Natural killer cell (primary cell): ENCODE measurements at regions not wholly inside any gene's neighbourhood (a gene's known extent, or its start where the extent isn't known, plus 50 kb on each side); places are given as distances from the start of the nearest gene placed in this dataset.
A peak's percentile ranks its signal among the peaks of the same experiment; 100 is the strongest.

Experiments used
- ATAC-seq, 3 donors: fragments of 150-1000 bp in 2 of 3; fragments of 200-7000 bp in 1 of 3; cut with Tn5 transposase; 1 replicate in 1 of 3; 2 replicates in 2 of 3; pipeline ENCODE4 v1.10.0; 2021; ENCODE audit warnings: mild to moderate bottlenecking in 2 of 3, moderate library complexity in 2 of 3
- DNase-seq, 2 donors: peaks; one replicate each; pipeline versions ENCODE4 v3.0.0 to v3.0.0-alpha.2; 2013 to 2021; ENCODE audit warnings: mixed read lengths in 1 of 2
- H3K27ac ChIP-seq: one replicate; pipeline ENCODE4 v1.5.1; 2013; ENCODE audit warnings: mild to moderate bottlenecking, low read length
- H3K27me3 ChIP-seq: one replicate; pipeline ENCODE4 v1.6.1; 2013; ENCODE audit warnings: low read length; ENCODE audit not compliant: control insufficient read depth, insufficient read depth
- H3K36me3 ChIP-seq: one replicate; pipeline ENCODE4 v1.6.1; 2013; ENCODE audit warnings: low read length; ENCODE audit not compliant: control insufficient read depth, insufficient read depth
- H3K4me1 ChIP-seq: one replicate; pipeline ENCODE4 v1.6.1; 2013; ENCODE audit warnings: low read length; ENCODE audit not compliant: control insufficient read depth, insufficient read depth
- H3K4me3 ChIP-seq: one replicate; pipeline ENCODE4 v1.5.1; 2013; ENCODE audit warnings: low read length
- H3K9me3 ChIP-seq: one replicate; pipeline ENCODE4 v1.6.1; 2013; ENCODE audit warnings: low read length; ENCODE audit not compliant: control insufficient read depth, insufficient read depth
- H3K27ac Mint-ChIP-seq, 2 donors: one replicate each; pipeline ENCODE4 v1.8.0; 2022; ENCODE audit warnings: mild to moderate bottlenecking in 2 of 2, mixed read lengths in 2 of 2, moderate library complexity in 1 of 2
- H3K27me3 Mint-ChIP-seq, 2 donors: one replicate each; pipeline ENCODE4 v1.8.0; 2022; ENCODE audit warnings: low read depth in 2 of 2, mixed read lengths in 2 of 2
- H3K36me3 Mint-ChIP-seq: one replicate; pipeline ENCODE4 v1.8.0; 2022; ENCODE audit warnings: mixed read lengths
- H3K4me1 Mint-ChIP-seq, 2 donors: one replicate each; pipeline ENCODE4 v1.8.0; 2022; ENCODE audit warnings: mixed read lengths in 2 of 2
- H3K4me3 Mint-ChIP-seq: one replicate; pipeline ENCODE4 v1.8.0; 2022; ENCODE audit warnings: mild to moderate bottlenecking, moderate library complexity, mixed read lengths
- H3K9me3 Mint-ChIP-seq, 2 donors: one replicate each; pipeline ENCODE4 v1.8.0; 2022; ENCODE audit warnings: mixed read lengths in 2 of 2
- CTCF ChIP-seq: fragments of 200-600 bp; IDR thresholded peaks from one replicate; pipeline ENCODE4 v1.8.0; 2022; ENCODE audit warnings: antibody characterized with exemption
- WGBS: methylation state at CpG from one replicate; pipeline ENCODE4 v1.1.7; 2013; ENCODE audit warnings: missing lambda C conversion rate; ENCODE audit not compliant: insufficient coverage; 5-methylcytosine and 5-hydroxymethylcytosine counted together
- intact Hi-C: fragments of 100-400 bp; cut with micrococcal nuclease; formaldehyde crosslinking; loops from one replicate; pipeline ENCODE4 v1.14.2; 2022

- Mint-ChIP-seq H3K36me3 (no peaks in the 10 kb centered on the region), H3K27ac (no peak overlapping the region), H3K4me1 (no peaks in the 10 kb centered on the region), H3K4me3 (no peak overlapping the region), H3K9me3 (no peaks in the 10 kb centered on the region), H3K27me3 (peaks cover 11 to 14% of the 10 kb centered on the region in 2 donors)
- no peak overlapping the region for H3K27ac ChIP-seq
- no peaks in the 10 kb centered on the region for H3K27me3 ChIP-seq
- intact Hi-C loops = no loop called here
- peaks cover 2% of the 10 kb centered on the region for H3K9me3 ChIP-seq
- no peaks in the 10 kb centered on the region for H3K36me3 ChIP-seq
- no CpG with 5 or more reads among the region's 1 CpG for WGBS
- DNase-seq = no peak
- no peak for TF ChIP-seq CTCF
- no peaks in the 10 kb centered on the region for H3K4me1 ChIP-seq
- no peak overlapping the region for H3K4me3 ChIP-seq
- ATAC-seq = no peak
Observed at GRCh38 chr1:212537610-212538009, 71.0 kb upstream of the ATF3 start.

GRCh38 chr1:212539737-212540430 is 68.7 kb upstream of the ATF3 start:
- no peak overlapping the region for H3K4me3 ChIP-seq
- H3K4me1 Mint-ChIP-seq = no peaks in the 10 kb centered on the region
- H3K27me3 Mint-ChIP-seq = peaks cover 15 to 26% of the 10 kb centered on the region in 2 donors
- H3K36me3 ChIP-seq = no peaks in the 10 kb centered on the region
- 94% methylated on average over 6 of the region's 6 CpGs for WGBS
- no peak for DNase-seq
- H3K36me3 Mint-ChIP-seq = no peaks in the 10 kb centered on the region
- H3K27ac Mint-ChIP-seq = no peak overlapping the region
- TF ChIP-seq CTCF = no peak
- ATAC-seq = no peak
- H3K27ac ChIP-seq = no peak overlapping the region
- peaks cover 2% of the 10 kb centered on the region for H3K27me3 ChIP-seq
- H3K9me3 Mint-ChIP-seq = no peaks in the 10 kb centered on the region
- peaks cover 2% of the 10 kb centered on the region for H3K9me3 ChIP-seq
- no peak overlapping the region for H3K4me3 Mint-ChIP-seq
- no peaks in the 10 kb centered on the region for H3K4me1 ChIP-seq
- intact Hi-C loops = no loop called here

- Mint-ChIP-seq H3K36me3 (no peaks in the 10 kb centered on the region), H3K27ac (no peak overlapping the region), H3K9me3 (no peaks in the 10 kb centered on the region), H3K27me3 (peaks cover 8 to 20% of the 10 kb centered on the region in 2 donors), H3K4me1 (no peaks in the 10 kb centered on the region), H3K4me3 (no peak overlapping the region)
- intact Hi-C loops = no loop called here
- Histone ChIP-seq H3K4me1 (no peaks in the 10 kb centered on the region), H3K36me3 (no peaks in the 10 kb centered on the region), H3K27me3 (peaks cover 2% of the 10 kb centered on the region), H3K9me3 (no peaks in the 10 kb centered on the region), H3K27ac (no peak overlapping the region), H3K4me3 (no peak overlapping the region)
- WGBS = 53% methylated on average over 5 of the region's 5 CpGs
- DNase-seq (no peak), ATAC-seq (peak in 1 of 3 donors; percentile 26)
- no peak for TF ChIP-seq CTCF
Observed at GRCh38 chr1:212542761-212543187, 65.8 kb upstream of the ATF3 start.

- peaks cover 4% of the 10 kb centered on the region for H3K27me3 ChIP-seq
- H3K9me3 ChIP-seq = no peaks in the 10 kb centered on the region
- H3K36me3 Mint-ChIP-seq = no peaks in the 10 kb centered on the region
- no peaks in the 10 kb centered on the region for H3K36me3 ChIP-seq
- WGBS = no CpG with 5 or more reads among the region's 1 CpG
- DNase-seq = no peak
- H3K27ac ChIP-seq = no peak overlapping the region
- H3K27ac Mint-ChIP-seq = no peak overlapping the region
- H3K4me3 ChIP-seq = no peak overlapping the region
- TF ChIP-seq CTCF = no peak
- intact Hi-C loops = no loop called here
- H3K9me3 Mint-ChIP-seq = no peaks in the 10 kb centered on the region
- no peaks in the 10 kb centered on the region for H3K4me1 Mint-ChIP-seq
- no peak overlapping the region for H3K4me3 Mint-ChIP-seq
- ATAC-seq = no peak
- no peaks in the 10 kb centered on the region for H3K4me1 ChIP-seq
- H3K27me3 Mint-ChIP-seq = peaks cover 11 to 27% of the 10 kb centered on the region in 2 donors
Observed at GRCh38 chr1:212544110-212544509, 64.5 kb upstream of the ATF3 start.
